NCI-H146 treated with DMSO at 0.1 percent for 48 hours (cell line): ENCODE measurements at regions not wholly inside any gene's neighbourhood (a gene's known extent, or its start where the extent isn't known, plus 50 kb on each side); places are given as distances from the start of the nearest gene placed in this dataset.
"Not testable (repeated sequence)": the region's sequence is repeated elsewhere in the genome, so short reads cannot be mapped to it uniquely, and the experiment has no call there.

Experiments
- DNase-seq: peaks from one replicate; lab custom pipeline; 2025; ENCODE audit not compliant: unreplicated experiment; lab: John Stamatoyannopoulos, UW

GRCh38 chrX:132302687-132303086, 83.4 kb upstream of the RAP2C start:
- not testable (repeated sequence) for DNase-seq

GRCh38 chrX:132294776-132295495, 75.7 kb upstream of the RAP2C start:
- DNase-seq: no peak

GRCh38 chrX:132294192-132294591, 74.9 kb upstream of the RAP2C start:
- DNase-seq: no peak

DNA sequence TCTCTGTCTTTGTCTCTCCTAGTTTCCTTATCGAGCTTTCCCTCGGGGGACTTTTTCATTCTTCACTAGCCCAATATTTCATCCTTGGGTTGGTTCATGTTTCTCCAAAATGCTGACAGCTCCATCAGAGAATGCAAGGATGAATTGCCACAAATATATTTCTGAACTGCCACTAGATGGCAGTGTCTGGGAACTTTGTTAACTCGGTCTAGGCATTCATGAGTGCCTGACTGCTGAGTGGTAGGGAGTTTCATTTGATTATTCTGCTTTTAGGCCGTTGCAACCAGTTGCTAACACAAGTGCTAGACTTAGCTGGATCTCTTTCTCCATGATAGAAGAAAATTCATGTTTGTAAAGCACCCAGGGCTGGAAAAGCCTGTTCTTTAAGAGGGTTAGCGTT, 73.5 kb upstream of the RAP2C start:
- no peak for DNase-seq

DNA sequence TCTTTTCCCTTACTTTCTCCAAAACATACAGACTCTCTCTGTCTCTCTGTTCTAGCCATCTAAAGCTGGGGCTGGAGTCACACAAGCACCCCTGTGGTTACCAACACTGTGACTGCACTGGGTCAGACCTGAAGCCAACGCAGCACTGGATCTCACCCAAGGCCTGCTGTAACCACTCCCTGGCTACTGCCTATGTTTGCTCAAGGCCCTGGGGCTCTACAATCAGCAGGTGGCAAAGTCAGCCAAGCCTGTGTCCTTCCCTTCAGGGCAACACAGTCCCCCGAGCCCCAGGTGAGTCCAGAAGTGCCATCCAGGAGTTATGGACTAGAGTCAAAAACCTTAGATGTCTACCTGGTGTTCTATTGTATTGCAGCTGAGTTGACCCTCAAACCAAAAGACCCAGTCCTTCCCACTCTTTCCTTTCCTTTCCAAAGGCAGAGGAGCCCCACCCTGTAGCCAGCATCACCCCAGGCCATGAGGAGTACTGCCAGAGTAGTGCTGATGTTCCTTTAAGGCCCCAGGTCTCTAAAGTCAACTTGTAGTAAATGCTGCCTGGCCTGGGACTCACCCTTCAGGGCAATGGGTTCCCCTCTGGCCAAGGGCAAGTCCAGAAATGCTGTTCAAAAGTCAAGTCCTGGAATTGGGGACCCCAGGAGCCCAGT, 58.8 kb upstream of the RAP2C start:
- DNase-seq: peak; percentile 11

- DNase-seq: no peak
These were observed 53.6 kb upstream of the RAP2C start for GRCh38 chrX:132272826-132273225.

DNA sequence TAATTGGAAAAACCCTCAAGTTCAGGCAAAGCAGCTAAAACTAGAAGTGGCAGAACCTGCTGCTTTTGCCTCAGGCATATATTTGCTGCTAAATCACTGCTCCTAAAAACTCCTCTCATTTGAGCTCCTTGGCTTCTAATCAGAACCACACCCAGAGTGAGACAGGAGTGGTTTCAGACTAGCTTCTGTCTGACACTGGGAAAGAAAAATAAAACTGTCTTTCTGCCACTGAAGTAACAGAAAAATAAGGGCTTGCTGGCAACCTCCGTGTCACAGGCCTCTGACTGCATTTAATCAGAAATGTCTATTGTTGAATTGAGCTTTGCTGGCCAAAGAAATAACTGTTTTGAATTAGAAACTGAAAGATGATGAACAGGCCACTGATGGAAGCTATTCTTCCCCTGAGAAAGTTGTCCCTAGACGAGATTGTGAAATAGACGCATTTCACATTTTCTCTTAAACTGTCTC, 52.1 kb upstream of the RAP2C start:
- DNase-seq: no peak

- no peak for DNase-seq
These were observed 51.5 kb upstream of the RAP2C start for GRCh38 chrX:132270699-132271098.

DNA sequence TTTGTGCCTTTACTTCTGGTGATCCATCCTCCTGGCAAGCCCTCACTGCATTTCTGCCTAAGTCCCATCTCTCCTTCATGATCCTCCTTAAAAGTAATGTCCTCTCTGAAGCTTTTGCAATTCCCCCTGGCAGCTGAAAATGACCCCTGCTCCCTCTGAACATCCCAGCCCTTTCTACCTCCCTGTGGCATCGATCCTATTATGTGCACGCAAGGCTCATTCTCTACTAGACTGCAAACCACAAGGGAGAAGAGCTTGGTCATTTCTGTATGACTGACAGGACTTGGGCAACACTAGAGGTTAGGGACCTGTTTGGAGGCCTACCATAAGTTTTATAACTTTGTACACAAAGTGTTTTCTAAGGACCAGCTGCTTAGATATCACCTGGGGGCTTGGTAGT, 50.8 kb upstream of the RAP2C start:
- DNase-seq: no peak
